GM23338 (cell line): ENCODE measurements at regions not wholly inside any gene's neighbourhood (a gene's known extent, or its start where the extent isn't known, plus 50 kb on each side); places are given as distances from the start of the nearest gene placed in this dataset.

Experiments used
- CREB1 ChIP-seq: fragments of 250-450 bp; sonication (Bioruptor Pico); IDR thresholded peaks from 2 replicates; pipeline ENCODE4 v1.5.0; 2020; ENCODE audit warnings: low read depth, mild to moderate bottlenecking, moderate library complexity
- CTCF ChIP-seq, 2 experiments: fragments of 200-600 bp in 1 of 2; sonication (generic) in 1 of 2; conservative IDR thresholded peaks; 2 replicates each; pipeline versions ENCODE4 v1.5.1 to v1.6.1; 2016 to 2017; ENCODE audit warnings: antibody characterized with exemption in 2 of 2, low read depth in 2 of 2, mild to moderate bottlenecking in 2 of 2, moderate library complexity in 1 of 2
- ETS1 ChIP-seq: IDR thresholded peaks from 2 replicates; pipeline ENCODE4 v1.6.1; 2016; ENCODE audit warnings: antibody characterized with exemption
- EZH2 ChIP-seq: fragments of 200-600 bp; sonication (generic); IDR thresholded peaks from one replicate; pipeline ENCODE4 v1.8.0; 2017; ENCODE audit warnings: antibody characterized with exemption, mild to moderate bottlenecking, low read depth; ENCODE audit not compliant: unreplicated experiment
- EZH2phosphoT487 ChIP-seq: fragments of 200-600 bp; sonication (generic); IDR thresholded peaks from one replicate; pipeline ENCODE4 v1.8.1; 2018; ENCODE audit warnings: antibody characterized with exemption; ENCODE audit not compliant: unreplicated experiment
- JUNB ChIP-seq: IDR thresholded peaks from one replicate; pipeline ENCODE4 v1.6.1; 2016; ENCODE audit warnings: antibody characterized with exemption; ENCODE audit not compliant: unreplicated experiment
- NANOG ChIP-seq: IDR thresholded peaks from 2 replicates; pipeline ENCODE4 v1.6.1; 2016; ENCODE audit warnings: antibody characterized with exemption, borderline replicate concordance
- POLR2AphosphoS5 ChIP-seq: IDR thresholded peaks from 2 replicates; pipeline ENCODE4 v1.6.1; 2016; ENCODE audit warnings: antibody characterized with exemption, low read depth
- REST ChIP-seq: IDR thresholded peaks from one replicate; pipeline ENCODE4 v1.6.1; 2018; ENCODE audit warnings: antibody characterized with exemption; ENCODE audit not compliant: unreplicated experiment
- STAT1 ChIP-seq: IDR thresholded peaks from one replicate; pipeline ENCODE4 v1.6.1; 2016; ENCODE audit warnings: antibody characterized with exemption; ENCODE audit not compliant: unreplicated experiment
- ZNF114 ChIP-seq: fragments of 250-450 bp; sonication (Bioruptor Pico); IDR thresholded peaks from 2 replicates; pipeline ENCODE4 v1.5.0; 2020; ENCODE audit warnings: mild to moderate bottlenecking, moderate library complexity
- ZNF331 ChIP-seq: fragments of 250-450 bp; sonication (Bioruptor Pico); IDR thresholded peaks from 2 replicates; pipeline ENCODE4 v1.5.0; 2020; ENCODE audit warnings: low read depth, mild to moderate bottlenecking, moderate library complexity
- ZNF462 ChIP-seq: fragments of 250-450 bp; sonication (Bioruptor Pico); IDR thresholded peaks from 2 replicates; pipeline ENCODE4 v1.5.0; 2020; ENCODE audit warnings: mild to moderate bottlenecking, moderate library complexity

- TF ChIP-seq STAT1 (no peak), CTCF (conservative IDR thresholded peaks at IDR 0.05; ENCODE audit: low read depth in 2 of 2) (no peak), EZH2phosphoT487 (no peak), POLR2AphosphoS5 (no peak), EZH2 (no peak), REST (no peak), ETS1 (no peak), CREB1 (no peak), ZNF331 (CRISPR knock-in tag) (no peak), JUNB (no peak), ZNF114 (CRISPR knock-in tag) (no peak), NANOG (no peak), ZNF462 (CRISPR knock-in tag) (no peak)
Measured at GRCh38 chr12:124383028-124383427, 88.1 kb downstream of the RFLNA start.
